Memory B cell (primary cell): ENCODE measurements at regions not wholly inside any gene's neighbourhood (a gene's known extent, or its start where the extent isn't known, plus 50 kb on each side); places are given as distances from the start of the nearest gene placed in this dataset.

Source experiments
- ATAC-seq: fragments of 150-1000 bp; cut with Tn5 transposase; 2 replicates; pipeline ENCODE4 v1.10.0; 2021; ENCODE audit warnings: low read depth, mild to moderate bottlenecking, moderate library complexity
- DNase-seq, 2 donors: peaks; one replicate each; pipeline ENCODE4 v3.0.0; 2022; ENCODE audit warnings: low spot score in 2 of 2
- H3K27ac Mint-ChIP-seq: one replicate; pipeline ENCODE4 v1.8.0; 2022; ENCODE audit warnings: mild to moderate bottlenecking, moderate library complexity, mixed read lengths
- H3K27me3 Mint-ChIP-seq: one replicate; pipeline ENCODE4 v1.8.0; 2022; ENCODE audit warnings: mixed read lengths
- H3K36me3 Mint-ChIP-seq: one replicate; pipeline ENCODE4 v1.8.0; 2022; ENCODE audit warnings: mild to moderate bottlenecking, mixed read lengths
- H3K4me1 Mint-ChIP-seq: one replicate; pipeline ENCODE4 v1.8.0; 2022; ENCODE audit warnings: mixed read lengths
- H3K4me3 Mint-ChIP-seq: one replicate; pipeline ENCODE4 v1.8.0; 2022; ENCODE audit warnings: mild to moderate bottlenecking, moderate library complexity, mixed read lengths
- H3K9me3 Mint-ChIP-seq: one replicate; pipeline ENCODE4 v1.8.0; 2022; ENCODE audit warnings: mixed read lengths

GRCh38 chr11:131229221-131229620 is 141.2 kb upstream of the NTM start:
- Mint-ChIP-seq H3K27me3 (peaks cover 1% of the 10 kb centered on the region), H3K4me1 (no peaks in the 10 kb centered on the region), H3K9me3 (peaks cover 4% of the 10 kb centered on the region), H3K4me3 (no peak overlapping the region), H3K27ac (no peak overlapping the region), H3K36me3 (no peaks in the 10 kb centered on the region)
- no peak for DNase-seq
- no peak for ATAC-seq

GRCh38 chr11:131231317-131231940 is 139.0 kb upstream of the NTM start:
- Mint-ChIP-seq H3K27ac (no peak overlapping the region), H3K36me3 (no peaks in the 10 kb centered on the region), H3K9me3 (no peaks in the 10 kb centered on the region), H3K4me3 (no peak overlapping the region), H3K4me1 (no peaks in the 10 kb centered on the region), H3K27me3 (peaks cover 1% of the 10 kb centered on the region)
- ATAC-seq, result no peak
- no peak for DNase-seq

GRCh38 chr11:131232261-131232660 is 138.2 kb upstream of the NTM start:
- peaks cover 1% of the 10 kb centered on the region for H3K27me3 Mint-ChIP-seq
- H3K4me3 Mint-ChIP-seq, result no peak overlapping the region
- H3K27ac Mint-ChIP-seq, result no peak overlapping the region
- DNase-seq (no peak), ATAC-seq (no peak)
- H3K9me3 Mint-ChIP-seq, result no peaks in the 10 kb centered on the region
- no peaks in the 10 kb centered on the region for H3K36me3 Mint-ChIP-seq
- no peaks in the 10 kb centered on the region for H3K4me1 Mint-ChIP-seq

GRCh38 chr11:131234221-131234620 is 136.2 kb upstream of the NTM start:
- Mint-ChIP-seq H3K27me3 (peaks cover 1% of the 10 kb centered on the region), H3K27ac (no peak overlapping the region), H3K4me3 (no peak overlapping the region), H3K9me3 (no peaks in the 10 kb centered on the region), H3K4me1 (no peaks in the 10 kb centered on the region), H3K36me3 (no peaks in the 10 kb centered on the region)
- DNase-seq, result no peak
- ATAC-seq, result no peak

GRCh38 chr11:131235328-131236298 is 134.8 kb upstream of the NTM start:
- Mint-ChIP-seq H3K4me3 (no peak overlapping the region), H3K27me3 (peaks cover 1% of the 10 kb centered on the region), H3K27ac (no peak overlapping the region), H3K9me3 (no peaks in the 10 kb centered on the region), H3K36me3 (no peaks in the 10 kb centered on the region), H3K4me1 (no peaks in the 10 kb centered on the region)
- DNase-seq (no peak), ATAC-seq (no peak)

- Mint-ChIP-seq H3K27ac (no peak overlapping the region), H3K27me3 (peaks cover 2% of the 10 kb centered on the region), H3K4me3 (no peak overlapping the region), H3K4me1 (no peaks in the 10 kb centered on the region), H3K36me3 (no peaks in the 10 kb centered on the region), H3K9me3 (peaks cover 6% of the 10 kb centered on the region)
- ATAC-seq (no peak), DNase-seq (no peak)
Observed at GRCh38 chr11:131240421-131240820, 130.0 kb upstream of the NTM start.

GRCh38 chr11:131242476-131243000 is 127.9 kb upstream of the NTM start:
- H3K27ac Mint-ChIP-seq, result no peak overlapping the region
- H3K27me3 Mint-ChIP-seq, result peaks cover 5% of the 10 kb centered on the region
- H3K4me1 Mint-ChIP-seq, result no peaks in the 10 kb centered on the region
- H3K4me3 Mint-ChIP-seq, result no peak overlapping the region
- ATAC-seq (no peak), DNase-seq (no peak)
- peaks cover 6% of the 10 kb centered on the region for H3K9me3 Mint-ChIP-seq
- H3K36me3 Mint-ChIP-seq, result no peaks in the 10 kb centered on the region

- Mint-ChIP-seq H3K36me3 (no peaks in the 10 kb centered on the region), H3K9me3 (peaks cover 4% of the 10 kb centered on the region), H3K4me1 (no peaks in the 10 kb centered on the region), H3K4me3 (no peak overlapping the region), H3K27ac (no peak overlapping the region), H3K27me3 (peaks cover 5% of the 10 kb centered on the region)
- ATAC-seq (no peak), DNase-seq (no peak)
Observed at GRCh38 chr11:131246156-131246555, 124.3 kb upstream of the NTM start.

GRCh38 chr11:131246663-131247062 is 123.8 kb upstream of the NTM start:
- Mint-ChIP-seq H3K9me3 (peaks cover 4% of the 10 kb centered on the region), H3K4me3 (no peak overlapping the region), H3K27me3 (peaks cover 5% of the 10 kb centered on the region), H3K4me1 (no peaks in the 10 kb centered on the region), H3K36me3 (no peaks in the 10 kb centered on the region), H3K27ac (no peak overlapping the region)
- no peak for ATAC-seq
- no peak for DNase-seq

- DNase-seq (no peak), ATAC-seq (no peak)
- Mint-ChIP-seq H3K4me3 (no peak overlapping the region), H3K27me3 (peaks cover 6% of the 10 kb centered on the region), H3K4me1 (no peaks in the 10 kb centered on the region), H3K27ac (no peak overlapping the region), H3K36me3 (no peaks in the 10 kb centered on the region), H3K9me3 (no peaks in the 10 kb centered on the region)
Observed at GRCh38 chr11:131248588-131248987, 121.8 kb upstream of the NTM start.

GRCh38 chr11:131253142-131253655 is 117.2 kb upstream of the NTM start:
- DNase-seq (no peak), ATAC-seq (no peak)
- no peaks in the 10 kb centered on the region for H3K36me3 Mint-ChIP-seq
- no peak overlapping the region for H3K27ac Mint-ChIP-seq
- H3K27me3 Mint-ChIP-seq, result peaks cover 10% of the 10 kb centered on the region
- H3K4me3 Mint-ChIP-seq, result no peak overlapping the region
- H3K4me1 Mint-ChIP-seq, result no peaks in the 10 kb centered on the region
- H3K9me3 Mint-ChIP-seq, result peaks cover 3% of the 10 kb centered on the region

GRCh38 chr11:131253656-131254151 is 116.7 kb upstream of the NTM start:
- ATAC-seq (no peak), DNase-seq (no peak)
- H3K4me3 Mint-ChIP-seq, result no peak overlapping the region
- no peaks in the 10 kb centered on the region for H3K4me1 Mint-ChIP-seq
- peaks cover 4% of the 10 kb centered on the region for H3K9me3 Mint-ChIP-seq
- H3K27ac Mint-ChIP-seq, result no peak overlapping the region
- H3K36me3 Mint-ChIP-seq, result no peaks in the 10 kb centered on the region
- H3K27me3 Mint-ChIP-seq, result peaks cover 10% of the 10 kb centered on the region

- Mint-ChIP-seq H3K27ac (no peak overlapping the region), H3K9me3 (peaks cover 7% of the 10 kb centered on the region), H3K4me1 (no peaks in the 10 kb centered on the region)
Observed at GRCh38 chr11:131254254-131254653, 116.2 kb upstream of the NTM start.

GRCh38 chr11:131274233-131274632 is 96.2 kb upstream of the NTM start:
- Mint-ChIP-seq H3K36me3 (peaks cover 2% of the 10 kb centered on the region), H3K4me3 (no peak overlapping the region), H3K4me1 (no peaks in the 10 kb centered on the region), H3K9me3 (peaks cover 7% of the 10 kb centered on the region), H3K27me3 (peaks cover 2% of the 10 kb centered on the region), H3K27ac (no peak overlapping the region)
- ATAC-seq (no peak), DNase-seq (no peak)

More at GRCh38 chr11:131254254-131254653, 116.2 kb upstream of the NTM start:
- no peaks in the 10 kb centered on the region for H3K36me3 Mint-ChIP-seq
- H3K27me3 Mint-ChIP-seq, result peaks cover 15% of the 10 kb centered on the region
- H3K4me3 Mint-ChIP-seq, result no peak overlapping the region
- DNase-seq, result no peak
- ATAC-seq, result no peak
